ENCODE measurements at regions not wholly inside any gene's neighbourhood (a gene's known extent, or its start where the extent isn't known, plus 50 kb on each side); places are given as distances from the start of the nearest gene placed in this dataset.

- TF ChIP-seq CTCF (IDR thresholded peaks at IDR 0.05) (no peak), POLR2A (IDR thresholded peaks at IDR 0.05) (no peak)
These were observed 119.4 kb upstream of the ROBO1 start for GRCh38 chr3:79887213-79887612.
